Esophagus squamous epithelium (tissue), 4 donors: ENCODE measurements at regions not wholly inside any gene's neighbourhood (a gene's known extent, or its start where the extent isn't known, plus 50 kb on each side); places are given as distances from the start of the nearest gene placed in this dataset.

Source experiments
- POLR2A ChIP-seq, 4 donors: fragments of 450-650 bp; IDR thresholded peaks; one replicate each; pipeline ENCODE4 v1.6.1; 2017; ENCODE audit warnings: antibody characterized with exemption in 4 of 4, mild to moderate bottlenecking in 4 of 4, moderate library complexity in 3 of 4
- TF ChIP-seq, protein P1 (sequence below), 6 experiments: fragments of 450-650 bp in 4 of 6; fragments of 200-600 bp in 2 of 6; sonication (generic) in 2 of 6; IDR thresholded peaks; one replicate each; pipeline ENCODE4 v1.5.1; 2016 to 2019; ENCODE audit warnings: antibody characterized with exemption in 6 of 6, mild to moderate bottlenecking in 4 of 6, moderate library complexity in 4 of 6

- TF ChIP-seq, protein P1, sequence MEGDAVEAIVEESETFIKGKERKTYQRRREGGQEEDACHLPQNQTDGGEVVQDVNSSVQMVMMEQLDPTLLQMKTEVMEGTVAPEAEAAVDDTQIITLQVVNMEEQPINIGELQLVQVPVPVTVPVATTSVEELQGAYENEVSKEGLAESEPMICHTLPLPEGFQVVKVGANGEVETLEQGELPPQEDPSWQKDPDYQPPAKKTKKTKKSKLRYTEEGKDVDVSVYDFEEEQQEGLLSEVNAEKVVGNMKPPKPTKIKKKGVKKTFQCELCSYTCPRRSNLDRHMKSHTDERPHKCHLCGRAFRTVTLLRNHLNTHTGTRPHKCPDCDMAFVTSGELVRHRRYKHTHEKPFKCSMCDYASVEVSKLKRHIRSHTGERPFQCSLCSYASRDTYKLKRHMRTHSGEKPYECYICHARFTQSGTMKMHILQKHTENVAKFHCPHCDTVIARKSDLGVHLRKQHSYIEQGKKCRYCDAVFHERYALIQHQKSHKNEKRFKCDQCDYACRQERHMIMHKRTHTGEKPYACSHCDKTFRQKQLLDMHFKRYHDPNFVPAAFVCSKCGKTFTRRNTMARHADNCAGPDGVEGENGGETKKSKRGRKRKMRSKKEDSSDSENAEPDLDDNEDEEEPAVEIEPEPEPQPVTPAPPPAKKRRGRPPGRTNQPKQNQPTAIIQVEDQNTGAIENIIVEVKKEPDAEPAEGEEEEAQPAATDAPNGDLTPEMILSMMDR (IDR thresholded peaks at IDR 0.05): no peak
- no peak for TF ChIP-seq POLR2A (IDR thresholded peaks at IDR 0.05)
Observed at GRCh38 chr5:67591491-67591890, 394.9 kb upstream of the CD180 start.
